Neural progenitor cell (in vitro differentiated cells): ENCODE measurements at regions not wholly inside any gene's neighbourhood (a gene's known extent, or its start where the extent isn't known, plus 50 kb on each side); places are given as distances from the start of the nearest gene placed in this dataset.

ENCODE experiments used
- EZH2 ChIP-seq: fragments of 200-600 bp; sonication (generic); IDR thresholded peaks from 2 replicates; pipeline ENCODE4 v1.6.1; 2017; ENCODE audit warnings: antibody characterized with exemption, mild to moderate bottlenecking, moderate library complexity
- EZH2phosphoT487 ChIP-seq: fragments of 200-600 bp; sonication (generic); IDR thresholded peaks from 2 replicates; pipeline ENCODE4 v1.6.1; 2017; ENCODE audit warnings: antibody characterized with exemption
- TF ChIP-seq, protein P1 (sequence below): fragments of 200-600 bp; sonication (generic); IDR thresholded peaks from 2 replicates; pipeline ENCODE4 v1.5.1; 2017; ENCODE audit warnings: antibody characterized with exemption, mild to moderate bottlenecking

DNA sequence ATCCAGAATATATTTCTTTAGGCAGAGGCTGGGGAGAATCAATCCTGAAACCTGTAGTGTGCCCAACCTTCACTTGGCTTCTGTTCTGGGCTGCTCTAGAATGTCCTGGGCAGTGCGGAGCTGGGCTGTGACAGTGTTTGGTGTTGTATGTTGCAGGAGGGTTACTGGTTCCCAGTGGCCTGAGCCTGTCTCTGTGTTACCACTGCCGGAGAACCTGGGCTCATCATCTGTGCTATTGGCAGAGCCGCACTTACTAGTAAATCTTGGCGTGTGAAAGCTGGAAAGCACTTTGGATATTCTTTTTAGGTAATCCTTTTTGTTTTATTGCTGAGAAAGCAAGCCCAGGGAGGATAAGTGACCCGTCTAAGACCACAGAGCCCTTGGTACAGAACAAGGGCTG is 412.9 kb downstream of the SLC4A3 start:
- TF ChIP-seq, protein P1, sequence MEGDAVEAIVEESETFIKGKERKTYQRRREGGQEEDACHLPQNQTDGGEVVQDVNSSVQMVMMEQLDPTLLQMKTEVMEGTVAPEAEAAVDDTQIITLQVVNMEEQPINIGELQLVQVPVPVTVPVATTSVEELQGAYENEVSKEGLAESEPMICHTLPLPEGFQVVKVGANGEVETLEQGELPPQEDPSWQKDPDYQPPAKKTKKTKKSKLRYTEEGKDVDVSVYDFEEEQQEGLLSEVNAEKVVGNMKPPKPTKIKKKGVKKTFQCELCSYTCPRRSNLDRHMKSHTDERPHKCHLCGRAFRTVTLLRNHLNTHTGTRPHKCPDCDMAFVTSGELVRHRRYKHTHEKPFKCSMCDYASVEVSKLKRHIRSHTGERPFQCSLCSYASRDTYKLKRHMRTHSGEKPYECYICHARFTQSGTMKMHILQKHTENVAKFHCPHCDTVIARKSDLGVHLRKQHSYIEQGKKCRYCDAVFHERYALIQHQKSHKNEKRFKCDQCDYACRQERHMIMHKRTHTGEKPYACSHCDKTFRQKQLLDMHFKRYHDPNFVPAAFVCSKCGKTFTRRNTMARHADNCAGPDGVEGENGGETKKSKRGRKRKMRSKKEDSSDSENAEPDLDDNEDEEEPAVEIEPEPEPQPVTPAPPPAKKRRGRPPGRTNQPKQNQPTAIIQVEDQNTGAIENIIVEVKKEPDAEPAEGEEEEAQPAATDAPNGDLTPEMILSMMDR: no peak
- no peak for TF ChIP-seq EZH2phosphoT487
- no peak for TF ChIP-seq EZH2
